Stimulated activated CD8-positive, alpha-beta memory T cell treated with anti-CD3 and anti-CD28 coated beads, Interleukin-15, amount 100 ng/mL, for 24 hours (primary cell): ENCODE measurements at regions not wholly inside any gene's neighbourhood (a gene's known extent, or its start where the extent isn't known, plus 50 kb on each side); places are given as distances from the start of the nearest gene placed in this dataset.

Experiments used
- DNase-seq: peaks from one replicate; pipeline ENCODE4 v3.0.0-alpha.2; 2020; ENCODE audit warnings: low read depth

DNA sequence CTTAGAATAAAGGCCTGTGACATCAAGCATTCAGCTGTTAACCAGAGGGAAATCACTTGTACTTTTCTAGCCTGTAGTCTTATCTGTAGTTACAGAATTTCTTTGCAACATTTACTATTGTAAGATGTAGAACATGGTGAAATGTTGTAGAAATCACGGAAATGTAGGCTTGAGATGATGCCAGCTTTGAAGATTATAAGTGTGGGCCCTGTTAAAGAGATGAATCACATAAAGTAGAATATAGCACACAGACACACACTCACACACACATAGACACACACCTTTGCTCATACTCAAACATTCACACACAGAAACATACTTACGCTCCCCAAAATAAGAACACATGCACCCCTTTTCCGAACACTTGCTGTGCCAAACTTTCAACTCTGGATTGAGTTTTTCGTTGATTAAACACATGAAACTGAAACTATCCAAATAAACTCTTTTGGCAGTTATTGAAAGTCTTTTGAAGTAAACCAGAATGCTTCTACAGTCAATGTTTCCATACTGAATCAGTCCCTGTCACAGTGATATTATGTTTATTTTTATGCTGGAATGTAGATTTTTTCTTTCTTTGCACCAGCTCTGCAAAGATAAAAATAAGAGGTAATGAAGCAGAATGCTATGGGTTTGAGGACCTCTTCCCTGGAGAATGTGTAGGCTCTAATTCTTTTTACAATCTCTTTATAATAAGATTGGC, 230.3 kb upstream of the MEOX2 start:
- no peak for DNase-seq

GRCh38 chr7:15915686-15916293, 229.3 kb upstream of the MEOX2 start:
- no peak for DNase-seq

DNA sequence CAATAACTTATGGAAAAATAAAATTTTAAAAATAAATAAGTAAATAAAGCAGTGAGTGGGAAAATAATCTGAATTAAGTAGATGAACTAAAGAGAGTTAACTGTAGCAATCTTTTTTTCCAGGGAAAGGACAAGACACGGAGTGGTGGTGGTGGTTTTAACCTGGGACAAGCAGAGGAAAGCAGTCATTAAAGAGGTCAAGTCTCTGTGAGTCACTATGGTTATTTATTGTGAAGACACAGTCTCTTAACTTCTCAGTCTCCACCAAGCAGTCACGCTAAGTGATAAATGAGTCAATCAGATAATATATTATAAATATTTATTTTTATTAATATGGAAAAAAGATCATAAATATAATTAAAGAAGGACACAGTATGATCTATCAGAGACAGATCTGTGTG, 228.1 kb upstream of the MEOX2 start:
- DNase-seq, result no peak

- no peak for DNase-seq
Measured at GRCh38 chr7:15906436-15906835, 220.0 kb upstream of the MEOX2 start.

GRCh38 chr7:15905251-15906040, 219.0 kb upstream of the MEOX2 start:
- DNase-seq, result no peak

- DNase-seq, result no peak
Measured at GRCh38 chr7:15891151-15891881, 204.8 kb upstream of the MEOX2 start.

GRCh38 chr7:15889507-15889906, 203.0 kb upstream of the MEOX2 start:
- DNase-seq, result no peak

GRCh38 chr7:15888090-15888489, 201.6 kb upstream of the MEOX2 start:
- DNase-seq, result no peak

DNA sequence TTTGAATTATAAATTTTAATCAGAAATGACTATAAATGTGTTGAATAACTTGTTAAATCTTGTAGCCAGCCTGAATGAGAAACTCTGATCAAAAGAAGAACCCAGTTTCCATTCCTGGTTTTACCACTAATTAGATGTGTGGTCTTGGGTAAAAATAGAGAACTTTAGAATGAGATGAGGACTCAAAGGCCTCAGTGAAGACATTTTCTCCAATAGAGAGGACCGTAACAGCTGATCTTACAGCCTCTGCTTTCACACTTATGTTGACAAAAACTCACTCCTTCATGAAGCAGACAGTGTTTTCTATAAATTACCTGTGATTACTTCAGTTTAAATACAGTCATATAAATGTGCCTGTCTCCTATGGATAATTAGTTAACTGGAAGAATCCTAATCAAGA, 200.1 kb upstream of the MEOX2 start:
- no peak for DNase-seq

DNA sequence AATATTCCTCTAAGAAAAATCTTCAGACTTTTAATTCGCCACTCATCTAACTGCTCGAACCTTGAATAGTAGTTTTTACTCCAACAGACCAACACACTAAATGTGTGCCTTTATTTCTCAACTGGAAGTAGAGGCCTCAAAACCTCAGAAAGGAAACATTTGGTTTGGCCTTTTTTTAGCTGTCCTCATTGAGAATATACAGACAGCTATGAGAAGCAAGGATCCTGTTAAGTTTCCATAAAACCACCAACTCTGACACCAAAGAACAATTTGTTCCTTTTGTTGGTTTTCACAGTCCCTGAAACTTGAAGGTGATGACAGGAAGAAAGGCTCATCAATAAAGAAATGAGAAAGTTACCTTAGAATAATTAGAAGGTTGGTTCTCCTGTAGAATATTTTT, 199.2 kb upstream of the MEOX2 start:
- DNase-seq, result no peak

DNA sequence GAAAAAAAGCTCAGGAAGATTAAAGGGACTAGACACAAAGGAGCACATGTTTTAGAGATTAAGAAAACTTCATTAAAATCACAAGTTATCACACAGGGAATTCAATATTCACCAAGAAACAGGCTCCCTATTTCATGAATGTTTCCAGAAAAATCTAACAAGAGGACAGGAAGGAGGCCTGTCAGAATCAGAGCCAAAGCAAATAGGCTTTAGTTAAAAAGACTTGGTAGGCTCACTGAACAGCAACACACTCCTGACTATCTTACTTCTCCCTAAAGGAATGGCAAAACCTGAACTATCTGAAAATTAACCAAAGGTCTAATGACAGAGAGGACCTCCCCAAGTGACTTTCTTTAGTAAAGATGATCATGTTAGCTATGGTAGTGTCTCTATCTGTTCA, 188.3 kb upstream of the MEOX2 start:
- no peak for DNase-seq

DNA sequence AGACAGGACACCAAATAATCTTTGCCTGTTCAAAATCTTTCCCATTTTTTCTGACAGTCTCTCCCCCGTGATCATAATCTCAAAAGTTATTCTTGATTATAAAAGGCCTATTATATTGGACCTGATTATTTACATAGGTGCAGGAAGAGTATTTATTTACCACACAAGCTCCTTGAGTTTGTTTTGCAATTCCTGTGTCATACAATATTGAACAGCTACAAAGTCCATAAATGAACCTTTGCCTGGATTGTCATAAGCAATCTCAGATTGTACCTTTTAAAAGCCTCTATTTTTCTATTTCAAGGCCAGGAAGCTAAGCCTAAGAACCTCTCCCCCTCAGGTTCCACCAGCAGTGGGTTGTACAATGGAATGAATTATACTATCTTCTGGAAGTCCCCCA, 183.9 kb upstream of the MEOX2 start:
- DNase-seq, result no peak

DNA sequence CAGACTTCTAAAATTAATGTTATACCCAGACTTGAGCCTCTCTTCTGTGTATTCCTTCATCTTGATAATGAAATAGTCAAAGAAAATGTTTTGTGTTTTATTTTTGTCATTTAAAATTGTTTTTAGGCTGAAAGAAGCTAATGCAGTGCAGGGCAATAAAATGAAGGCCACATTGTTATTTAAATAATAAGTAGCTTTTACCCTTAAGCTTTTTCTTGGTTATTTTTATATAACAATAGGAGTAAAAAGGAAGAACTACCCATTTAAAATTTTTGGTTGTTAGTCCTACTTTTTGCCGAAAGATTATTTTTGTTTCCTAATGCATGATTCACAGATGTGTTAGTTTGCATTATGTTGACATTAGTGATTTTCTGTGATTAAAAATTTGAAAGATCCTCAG, 181.0 kb upstream of the MEOX2 start:
- DNase-seq, result no peak

DNA sequence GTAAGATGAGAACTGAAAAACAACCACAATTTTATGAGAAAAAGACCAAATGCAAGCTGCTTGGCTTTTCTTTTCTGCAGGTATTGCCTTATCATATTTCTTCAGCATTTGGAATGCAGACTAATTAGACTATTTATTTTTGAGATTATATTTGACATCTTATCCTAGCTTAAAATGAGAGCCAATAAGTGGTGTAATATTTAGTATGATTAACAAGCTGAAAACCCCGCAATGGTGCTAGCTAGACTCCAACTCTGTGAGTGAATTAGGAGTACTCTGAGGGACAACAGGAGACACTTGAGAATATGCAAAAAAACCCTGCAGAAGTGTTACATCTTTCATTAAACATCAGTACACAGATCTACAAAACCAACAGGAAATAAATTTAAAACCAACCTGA, 180.3 kb upstream of the MEOX2 start:
- DNase-seq, result no peak

- DNase-seq, result no peak
Measured at GRCh38 chr7:15864626-15864991, 178.1 kb upstream of the MEOX2 start.

DNA sequence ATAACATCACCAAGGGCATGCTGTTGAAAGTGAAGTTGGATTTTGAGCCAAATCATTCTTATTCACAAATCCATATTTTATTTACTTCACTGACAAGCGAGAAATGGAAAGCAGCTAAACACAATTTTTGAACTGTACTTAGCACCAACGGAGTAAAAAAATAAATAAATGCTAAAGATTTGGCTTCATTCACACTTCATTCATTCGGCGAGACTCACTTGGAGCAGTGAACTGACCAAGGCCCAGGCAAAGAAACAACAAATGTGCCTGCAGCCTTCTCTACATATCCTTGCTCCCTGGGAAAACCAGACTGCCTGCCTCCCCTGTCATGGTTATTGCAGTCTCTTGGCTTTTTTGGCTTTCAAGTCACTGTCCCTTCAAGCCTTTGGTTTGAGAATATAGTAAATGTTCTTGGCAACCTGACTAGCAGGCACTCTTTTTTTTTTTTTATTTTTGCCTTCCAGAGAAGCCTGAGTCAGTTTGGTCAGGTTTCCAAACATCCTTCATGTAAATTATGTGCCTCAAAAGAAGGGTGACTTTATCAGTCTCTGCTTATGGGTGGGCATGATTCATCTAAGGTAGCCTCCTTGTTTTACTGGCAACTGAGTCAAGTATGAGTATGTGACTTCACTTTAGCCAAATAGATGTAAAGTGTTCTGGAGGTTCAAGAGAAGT, 177.6 kb upstream of the MEOX2 start:
- no peak for DNase-seq

- no peak for DNase-seq
Measured at GRCh38 chr7:15862781-15863165, 176.3 kb upstream of the MEOX2 start.

GRCh38 chr7:15862016-15862780, 175.7 kb upstream of the MEOX2 start:
- no peak for DNase-seq

GRCh38 chr7:15860264-15860949, 173.9 kb upstream of the MEOX2 start:
- DNase-seq, result no peak

- DNase-seq, result no peak
Measured at GRCh38 chr7:15857026-15857425, 170.5 kb upstream of the MEOX2 start.

DNA sequence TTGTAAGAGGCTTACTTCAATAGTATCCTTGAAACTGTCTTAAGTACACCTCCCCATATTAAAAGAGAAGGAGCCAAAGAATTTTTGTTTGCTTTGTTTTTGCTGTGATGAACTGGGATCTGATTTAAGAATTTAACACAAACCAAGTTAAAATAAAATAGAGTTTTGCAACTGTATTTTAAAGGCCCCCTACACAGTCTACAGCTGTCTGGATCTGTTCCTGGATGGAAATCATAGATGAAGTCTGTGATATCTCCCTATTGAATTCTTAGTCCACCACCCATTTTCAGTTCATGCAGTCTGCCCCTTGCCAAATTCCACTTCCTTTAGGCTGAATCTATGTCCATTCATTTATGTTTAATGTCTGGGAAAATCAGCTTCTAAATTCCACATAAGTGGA, 169.8 kb upstream of the MEOX2 start:
- no peak for DNase-seq
